ENCODE measurements at regions not wholly inside any gene's neighbourhood (a gene's known extent, or its start where the extent isn't known, plus 50 kb on each side); places are given as distances from the start of the nearest gene placed in this dataset.

- TF ChIP-seq ZFX (IDR thresholded peaks at IDR 0.05) (no peak), CTCF (conservative IDR thresholded peaks at IDR 0.05) (no peak)
- H3K27ac ChIP-seq, result peak overlapping the region; percentile 50
These were observed 259.1 kb upstream of the TPM1 start for GRCh38 chr15:62783303-62783957.

GRCh38 chr15:62785881-62786828, 256.4 kb upstream of the TPM1 start:
- no peak overlapping the region for H3K27ac ChIP-seq
- TF ChIP-seq ZFX (IDR thresholded peaks at IDR 0.05) (no peak), CTCF (conservative IDR thresholded peaks at IDR 0.05) (no peak)

GRCh38 chr15:62787401-62787800, 255.1 kb upstream of the TPM1 start:
- peak overlapping the region; percentile 66 for H3K27ac ChIP-seq
- TF ChIP-seq ZFX (IDR thresholded peaks at IDR 0.05), result no peak
- no peak for TF ChIP-seq CTCF (conservative IDR thresholded peaks at IDR 0.05)

GRCh38 chr15:62788224-62788623, 254.3 kb upstream of the TPM1 start:
- TF ChIP-seq ZFX (IDR thresholded peaks at IDR 0.05) (no peak), CTCF (conservative IDR thresholded peaks at IDR 0.05) (no peak)
- peak overlapping the region; percentile 66 for H3K27ac ChIP-seq

DNA sequence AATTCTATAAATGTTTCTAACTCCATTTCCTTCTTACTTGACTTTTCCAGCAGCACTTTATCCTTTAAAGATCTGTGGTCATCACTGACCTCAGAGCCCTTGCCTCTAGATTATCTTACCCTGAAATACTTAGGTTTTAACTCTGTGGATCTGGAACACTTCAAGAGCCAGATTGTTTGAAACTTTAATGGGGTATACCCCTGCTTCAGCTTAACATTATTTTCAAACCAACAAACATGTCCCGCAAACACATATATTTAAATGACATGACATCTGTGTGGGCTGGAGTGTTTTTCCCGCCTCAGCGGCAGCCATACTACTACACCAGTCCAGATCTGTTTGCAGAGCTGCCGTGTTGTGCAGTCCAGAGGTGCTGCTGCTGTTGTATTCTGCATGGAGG, 252.0 kb upstream of the TPM1 start:
- TF ChIP-seq ZFX (IDR thresholded peaks at IDR 0.05) (no peak), CTCF (conservative IDR thresholded peaks at IDR 0.05) (no peak)

DNA sequence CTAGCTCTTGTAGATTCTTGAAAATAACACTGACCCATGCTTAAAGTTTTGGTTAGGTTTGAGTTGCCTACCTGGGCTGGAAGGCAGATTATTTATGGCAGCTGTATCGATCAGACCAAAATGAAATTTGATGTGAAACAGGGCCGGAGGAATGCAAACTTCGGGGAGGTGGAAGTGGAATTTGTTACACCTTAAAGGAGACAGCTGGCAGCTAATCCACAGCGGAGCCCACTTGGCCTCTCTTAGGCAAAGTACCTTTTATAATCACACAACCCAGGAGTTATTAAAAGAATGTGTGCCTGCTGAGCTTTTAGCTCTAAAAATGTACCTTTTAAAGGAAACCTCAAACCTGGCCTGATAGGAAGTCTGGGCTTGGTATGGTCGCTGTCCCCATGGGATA, 250.9 kb upstream of the TPM1 start:
- H3K27ac ChIP-seq, result no peak overlapping the region
- TF ChIP-seq CTCF (conservative IDR thresholded peaks at IDR 0.05) (no peak), ZFX (IDR thresholded peaks at IDR 0.05) (no peak)

More for the DNA sequence above, 252.0 kb upstream of the TPM1 start:
- no peak overlapping the region for H3K27ac ChIP-seq
